HEK293 (cell line): ENCODE measurements at regions not wholly inside any gene's neighbourhood (a gene's known extent, or its start where the extent isn't known, plus 50 kb on each side); places are given as distances from the start of the nearest gene placed in this dataset.

Source experiments
- SP7 ChIP-seq: fragments of 450-650 bp; formaldehyde crosslinking; IDR thresholded peaks from 2 replicates; pipeline ENCODE4 v1.5.1; 2016; ENCODE audit warnings: missing biosample characterization, missing genetic modification characterization
- ZFP3 ChIP-seq: fragments of 450-650 bp; formaldehyde crosslinking; IDR thresholded peaks from 2 replicates; pipeline ENCODE4 v1.5.1; 2016; ENCODE audit warnings: low read depth, missing biosample characterization, missing genetic modification characterization
- ZNF791 ChIP-seq: fragments of 450-650 bp; formaldehyde crosslinking; IDR thresholded peaks from 2 replicates; pipeline ENCODE4 v1.5.1; 2016; ENCODE audit warnings: missing biosample characterization, missing genetic modification characterization
- ZSCAN30 ChIP-seq: fragments of 450-650 bp; IDR thresholded peaks from 2 replicates; pipeline ENCODE4 v1.5.1; 2018; ENCODE audit warnings: missing biosample characterization, mild to moderate bottlenecking, missing genetic modification characterization, moderate library complexity
- ZXDB ChIP-seq: fragments of 450-650 bp; formaldehyde crosslinking; IDR thresholded peaks from 2 replicates; pipeline ENCODE4 v1.5.1; 2016; ENCODE audit warnings: missing biosample characterization, missing genetic modification characterization
- TF ChIP-seq, protein P1 (sequence below): fragments of 450-650 bp; formaldehyde crosslinking; IDR thresholded peaks from 2 replicates; pipeline ENCODE4 v1.5.1; 2016; ENCODE audit warnings: missing biosample characterization, missing genetic modification characterization
- TF ChIP-seq, protein P2 (sequence below): fragments of 450-650 bp; formaldehyde crosslinking; IDR thresholded peaks from 2 replicates; pipeline ENCODE4 v1.5.1; 2016; ENCODE audit warnings: missing biosample characterization, missing genetic modification characterization
- TF ChIP-seq, protein P3 (sequence below): fragments of 450-650 bp; formaldehyde crosslinking; IDR thresholded peaks from 2 replicates; pipeline ENCODE4 v1.5.1; 2016; ENCODE audit warnings: missing biosample characterization, missing genetic modification characterization
- TF ChIP-seq, protein P4 (sequence below): fragments of 450-650 bp; IDR thresholded peaks from 2 replicates; pipeline ENCODE4 v1.5.1; 2018; ENCODE audit warnings: missing biosample characterization, missing genetic modification characterization

DNA sequence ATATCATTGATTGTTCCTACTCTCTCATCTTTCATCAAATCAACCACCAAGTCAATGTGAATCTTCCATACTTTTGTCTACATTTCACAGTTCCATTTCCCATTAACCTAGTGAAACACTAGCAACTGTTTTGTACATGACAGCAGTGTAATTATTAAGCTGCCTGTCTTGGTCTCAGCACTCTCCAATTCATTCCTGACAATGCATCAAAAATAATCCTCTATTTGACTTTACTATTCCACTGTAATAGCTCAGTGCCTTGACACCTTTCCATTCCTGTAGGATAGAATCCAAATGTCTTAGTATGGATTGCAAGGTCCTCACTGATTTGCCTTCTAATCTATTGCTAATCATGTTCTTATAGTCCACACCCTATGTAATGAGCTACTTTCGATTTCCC is 2405.8 kb downstream of the PCDH7 start:
- no peak for TF ChIP-seq ZFP3
- TF ChIP-seq, protein P1, sequence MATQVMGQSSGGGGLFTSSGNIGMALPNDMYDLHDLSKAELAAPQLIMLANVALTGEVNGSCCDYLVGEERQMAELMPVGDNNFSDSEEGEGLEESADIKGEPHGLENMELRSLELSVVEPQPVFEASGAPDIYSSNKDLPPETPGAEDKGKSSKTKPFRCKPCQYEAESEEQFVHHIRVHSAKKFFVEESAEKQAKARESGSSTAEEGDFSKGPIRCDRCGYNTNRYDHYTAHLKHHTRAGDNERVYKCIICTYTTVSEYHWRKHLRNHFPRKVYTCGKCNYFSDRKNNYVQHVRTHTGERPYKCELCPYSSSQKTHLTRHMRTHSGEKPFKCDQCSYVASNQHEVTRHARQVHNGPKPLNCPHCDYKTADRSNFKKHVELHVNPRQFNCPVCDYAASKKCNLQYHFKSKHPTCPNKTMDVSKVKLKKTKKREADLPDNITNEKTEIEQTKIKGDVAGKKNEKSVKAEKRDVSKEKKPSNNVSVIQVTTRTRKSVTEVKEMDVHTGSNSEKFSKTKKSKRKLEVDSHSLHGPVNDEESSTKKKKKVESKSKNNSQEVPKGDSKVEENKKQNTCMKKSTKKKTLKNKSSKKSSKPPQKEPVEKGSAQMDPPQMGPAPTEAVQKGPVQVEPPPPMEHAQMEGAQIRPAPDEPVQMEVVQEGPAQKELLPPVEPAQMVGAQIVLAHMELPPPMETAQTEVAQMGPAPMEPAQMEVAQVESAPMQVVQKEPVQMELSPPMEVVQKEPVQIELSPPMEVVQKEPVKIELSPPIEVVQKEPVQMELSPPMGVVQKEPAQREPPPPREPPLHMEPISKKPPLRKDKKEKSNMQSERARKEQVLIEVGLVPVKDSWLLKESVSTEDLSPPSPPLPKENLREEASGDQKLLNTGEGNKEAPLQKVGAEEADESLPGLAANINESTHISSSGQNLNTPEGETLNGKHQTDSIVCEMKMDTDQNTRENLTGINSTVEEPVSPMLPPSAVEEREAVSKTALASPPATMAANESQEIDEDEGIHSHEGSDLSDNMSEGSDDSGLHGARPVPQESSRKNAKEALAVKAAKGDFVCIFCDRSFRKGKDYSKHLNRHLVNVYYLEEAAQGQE (tag by site-specific recombination) = no peak
- TF ChIP-seq SP7 (tag by site-specific recombination) = no peak
- TF ChIP-seq ZXDB (tag by site-specific recombination) = no peak
- TF ChIP-seq, protein P2, sequence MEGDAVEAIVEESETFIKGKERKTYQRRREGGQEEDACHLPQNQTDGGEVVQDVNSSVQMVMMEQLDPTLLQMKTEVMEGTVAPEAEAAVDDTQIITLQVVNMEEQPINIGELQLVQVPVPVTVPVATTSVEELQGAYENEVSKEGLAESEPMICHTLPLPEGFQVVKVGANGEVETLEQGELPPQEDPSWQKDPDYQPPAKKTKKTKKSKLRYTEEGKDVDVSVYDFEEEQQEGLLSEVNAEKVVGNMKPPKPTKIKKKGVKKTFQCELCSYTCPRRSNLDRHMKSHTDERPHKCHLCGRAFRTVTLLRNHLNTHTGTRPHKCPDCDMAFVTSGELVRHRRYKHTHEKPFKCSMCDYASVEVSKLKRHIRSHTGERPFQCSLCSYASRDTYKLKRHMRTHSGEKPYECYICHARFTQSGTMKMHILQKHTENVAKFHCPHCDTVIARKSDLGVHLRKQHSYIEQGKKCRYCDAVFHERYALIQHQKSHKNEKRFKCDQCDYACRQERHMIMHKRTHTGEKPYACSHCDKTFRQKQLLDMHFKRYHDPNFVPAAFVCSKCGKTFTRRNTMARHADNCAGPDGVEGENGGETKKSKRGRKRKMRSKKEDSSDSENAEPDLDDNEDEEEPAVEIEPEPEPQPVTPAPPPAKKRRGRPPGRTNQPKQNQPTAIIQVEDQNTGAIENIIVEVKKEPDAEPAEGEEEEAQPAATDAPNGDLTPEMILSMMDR (tag by site-specific recombination) = no peak
- TF ChIP-seq, protein P3, sequence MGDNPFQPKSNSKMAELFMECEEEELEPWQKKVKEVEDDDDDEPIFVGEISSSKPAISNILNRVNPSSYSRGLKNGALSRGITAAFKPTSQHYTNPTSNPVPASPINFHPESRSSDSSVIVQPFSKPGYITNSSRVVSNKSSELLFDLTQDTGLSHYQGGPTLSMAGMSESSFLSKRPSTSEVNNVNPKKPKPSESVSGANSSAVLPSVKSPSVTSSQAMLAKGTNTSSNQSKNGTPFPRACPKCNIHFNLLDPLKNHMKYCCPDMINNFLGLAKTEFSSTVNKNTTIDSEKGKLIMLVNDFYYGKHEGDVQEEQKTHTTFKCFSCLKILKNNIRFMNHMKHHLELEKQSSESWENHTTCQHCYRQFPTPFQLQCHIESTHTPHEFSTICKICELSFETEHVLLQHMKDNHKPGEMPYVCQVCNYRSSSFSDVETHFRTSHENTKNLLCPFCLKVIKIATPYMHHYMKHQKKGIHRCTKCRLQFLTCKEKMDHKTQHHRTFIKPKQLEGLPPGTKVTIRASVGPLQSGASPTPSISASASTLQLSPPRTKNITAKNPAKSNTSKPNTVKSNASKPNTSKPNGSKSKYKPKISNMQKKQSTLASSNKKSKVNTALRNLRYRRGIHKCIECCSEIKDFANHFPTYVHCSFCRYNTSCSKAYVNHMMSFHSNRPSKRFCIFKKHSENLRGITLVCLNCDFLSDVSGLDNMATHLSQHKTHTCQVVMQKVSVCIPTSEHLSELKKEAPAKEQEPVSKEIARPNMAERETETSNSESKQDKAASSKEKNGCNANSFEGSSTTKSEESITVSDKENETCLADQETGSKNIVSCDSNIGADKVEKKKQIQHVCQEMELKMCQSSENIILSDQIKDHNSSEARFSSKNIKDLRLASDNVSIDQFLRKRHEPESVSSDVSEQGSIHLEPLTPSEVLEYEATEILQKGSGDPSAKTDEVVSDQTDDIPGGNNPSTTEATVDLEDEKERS (tag by site-specific recombination) = no peak
- TF ChIP-seq, protein P4, sequence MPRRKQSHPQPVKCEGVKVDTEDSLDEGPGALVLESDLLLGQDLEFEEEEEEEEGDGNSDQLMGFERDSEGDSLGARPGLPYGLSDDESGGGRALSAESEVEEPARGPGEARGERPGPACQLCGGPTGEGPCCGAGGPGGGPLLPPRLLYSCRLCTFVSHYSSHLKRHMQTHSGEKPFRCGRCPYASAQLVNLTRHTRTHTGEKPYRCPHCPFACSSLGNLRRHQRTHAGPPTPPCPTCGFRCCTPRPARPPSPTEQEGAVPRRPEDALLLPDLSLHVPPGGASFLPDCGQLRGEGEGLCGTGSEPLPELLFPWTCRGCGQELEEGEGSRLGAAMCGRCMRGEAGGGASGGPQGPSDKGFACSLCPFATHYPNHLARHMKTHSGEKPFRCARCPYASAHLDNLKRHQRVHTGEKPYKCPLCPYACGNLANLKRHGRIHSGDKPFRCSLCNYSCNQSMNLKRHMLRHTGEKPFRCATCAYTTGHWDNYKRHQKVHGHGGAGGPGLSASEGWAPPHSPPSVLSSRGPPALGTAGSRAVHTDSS (tag by site-specific recombination) = no peak
- no peak for TF ChIP-seq ZNF791 (tag by site-specific recombination)
- TF ChIP-seq ZSCAN30 = no peak
